GM18498 (cell line): ENCODE measurements at regions not wholly inside any gene's neighbourhood (a gene's known extent, or its start where the extent isn't known, plus 50 kb on each side); places are given as distances from the start of the nearest gene placed in this dataset.

Experiments
- ATAC-seq: cut with Tn5 transposase; IDR thresholded peaks from one replicate; pipeline ENCODE4 v1.9.1; 2021; ENCODE audit warnings: mild to moderate bottlenecking, moderate library complexity; ENCODE audit not compliant: unreplicated experiment

DNA sequence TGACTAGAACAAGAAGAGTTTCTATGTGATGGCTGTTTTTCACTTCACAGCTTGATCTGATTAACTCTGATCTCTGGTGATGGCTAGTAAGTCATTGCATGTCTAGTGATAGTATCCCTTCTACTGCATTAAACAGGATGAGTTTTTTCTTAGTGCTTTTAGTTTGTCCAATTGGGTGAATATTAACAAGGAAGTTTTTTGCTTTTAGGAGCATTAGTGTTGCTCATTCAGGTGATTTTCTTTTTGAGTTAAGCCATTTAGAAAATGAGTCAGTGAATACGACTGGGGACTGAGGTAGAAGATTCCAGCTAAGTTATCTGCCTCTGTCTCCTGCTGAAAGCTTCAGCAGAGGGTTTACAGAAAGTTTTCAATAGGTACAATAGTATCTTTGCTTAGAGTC lies 306.7 kb downstream of the PIK3C3 start:
- no peak for ATAC-seq

DNA sequence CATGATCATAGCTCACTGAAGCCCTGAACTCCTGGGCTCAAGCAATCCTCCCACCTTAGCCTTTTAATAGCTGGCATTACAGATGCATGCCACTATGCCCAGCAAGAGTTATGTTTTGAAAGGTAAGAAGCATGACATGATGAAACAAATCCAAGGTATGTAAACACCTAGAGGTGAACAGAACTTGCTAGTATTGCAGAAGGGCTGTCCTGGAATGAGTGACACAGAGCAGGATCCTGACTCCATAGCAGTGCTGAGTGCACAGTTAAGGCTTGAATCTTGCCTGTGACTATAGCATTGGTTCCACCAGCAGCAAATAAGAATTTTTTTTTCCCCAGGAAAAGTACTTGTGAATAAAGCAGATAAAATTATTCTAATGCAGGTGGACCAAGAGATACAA lies 309.5 kb downstream of the PIK3C3 start:
- no peak for ATAC-seq

DNA sequence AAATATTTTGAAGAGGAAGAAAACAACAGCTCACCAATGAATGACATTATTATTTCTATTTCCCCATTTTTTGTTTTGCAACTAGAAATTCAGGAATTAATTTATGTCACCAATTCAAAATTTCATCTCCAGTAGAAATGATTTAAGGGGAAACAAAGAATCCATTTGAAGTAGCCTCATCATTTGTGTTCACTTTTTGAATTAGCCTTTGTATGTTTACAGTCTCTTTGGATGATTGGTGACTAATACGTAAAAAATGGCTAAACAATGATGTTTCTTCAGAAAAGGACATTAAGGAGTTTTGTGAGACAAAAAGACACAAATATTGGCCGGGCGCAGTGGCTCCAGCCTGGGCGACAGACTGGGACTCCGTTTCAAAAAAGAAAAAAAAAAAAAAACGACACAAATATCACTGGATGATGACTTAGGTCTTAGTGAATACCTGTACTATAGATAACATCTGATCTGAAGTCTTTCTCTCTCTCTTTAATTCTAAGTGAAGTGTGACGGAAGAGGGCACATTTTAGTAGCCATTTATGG lies 313.2 kb downstream of the PIK3C3 start:
- no peak for ATAC-seq

DNA sequence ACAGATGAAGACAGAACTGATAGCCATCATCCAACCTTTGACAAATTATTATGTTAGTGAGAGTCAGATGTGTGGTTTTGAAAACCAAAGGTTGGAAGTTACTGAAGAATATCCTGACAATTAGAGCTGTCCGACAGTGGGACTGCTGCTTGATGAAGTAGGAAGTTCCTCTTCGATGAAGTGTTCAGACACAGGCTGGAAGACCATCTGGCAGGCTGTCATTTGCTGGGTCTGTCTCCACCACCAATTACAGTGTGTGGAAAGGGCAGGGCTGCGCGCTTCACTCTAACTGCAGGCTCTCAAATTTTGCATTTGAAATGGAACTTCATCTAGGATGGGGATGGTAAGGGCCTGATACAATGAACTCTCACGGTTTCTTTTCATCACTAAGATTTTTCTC lies 313.8 kb downstream of the PIK3C3 start:
- no peak for ATAC-seq

DNA sequence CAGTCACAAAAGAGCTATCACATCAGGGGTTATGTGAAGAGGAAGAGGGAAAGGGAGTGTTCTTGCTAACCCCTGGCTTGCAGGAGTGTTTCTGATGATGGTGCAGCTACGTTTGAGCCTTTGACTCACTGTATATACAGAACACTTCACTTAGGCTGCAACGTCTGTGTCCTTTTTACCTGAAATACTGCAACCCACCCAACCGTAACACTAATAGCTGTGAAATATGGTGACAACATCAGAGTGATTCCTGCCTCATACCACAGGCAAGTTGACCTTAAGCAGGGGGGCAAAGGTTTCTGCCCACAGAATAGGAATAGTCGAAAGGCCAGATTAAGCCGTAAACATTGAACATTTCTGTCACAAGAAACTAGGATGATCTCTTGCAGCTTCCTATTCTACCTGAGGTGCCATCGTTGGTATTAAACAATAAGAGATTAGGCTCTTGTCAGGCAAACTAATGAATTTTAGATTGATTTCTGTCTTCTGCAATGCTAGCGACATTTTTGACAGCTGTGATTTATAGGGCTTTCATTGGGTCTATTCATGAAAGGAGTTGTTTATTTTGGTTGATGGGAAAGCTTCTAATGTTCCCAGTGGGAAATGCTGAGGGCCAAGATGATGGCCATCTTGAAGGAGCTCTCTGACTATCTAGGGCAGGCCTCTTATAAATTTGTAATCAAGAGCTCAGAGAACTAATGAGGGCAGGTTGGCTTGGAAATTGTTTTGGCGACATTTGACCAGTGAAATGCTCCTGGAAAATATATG lies 316.8 kb downstream of the PIK3C3 start:
- no peak for ATAC-seq

DNA sequence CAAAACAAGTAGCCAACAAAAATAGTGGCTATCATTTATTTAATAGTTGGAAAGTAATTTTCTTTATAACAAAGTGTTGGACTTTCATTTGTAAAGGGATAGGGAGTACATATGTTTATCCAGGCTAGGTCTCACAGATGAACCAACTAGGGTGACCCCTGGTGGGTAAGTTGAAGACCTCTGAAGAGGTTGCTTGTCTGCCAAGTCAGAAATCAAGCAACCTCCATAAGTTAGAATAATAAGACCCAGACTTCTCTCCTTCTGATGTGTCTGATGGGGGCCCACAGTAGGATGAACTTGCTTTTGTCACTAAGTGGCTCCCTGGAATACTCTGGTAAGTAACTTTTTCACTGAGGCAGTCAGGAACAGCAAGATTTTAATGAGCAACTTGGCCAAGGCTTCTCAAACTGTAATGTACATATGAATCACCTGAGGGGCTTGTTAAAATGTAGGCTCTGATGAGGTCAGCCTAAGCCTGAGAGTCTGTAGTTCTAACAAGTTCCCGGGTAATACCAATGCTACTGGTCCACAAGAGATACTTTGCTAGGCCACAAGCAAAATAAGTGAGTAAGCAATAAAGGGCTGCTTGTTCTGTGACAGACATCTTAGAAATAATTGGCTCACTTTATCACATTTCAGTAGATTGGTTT lies 319.6 kb downstream of the PIK3C3 start:
- no peak for ATAC-seq

DNA sequence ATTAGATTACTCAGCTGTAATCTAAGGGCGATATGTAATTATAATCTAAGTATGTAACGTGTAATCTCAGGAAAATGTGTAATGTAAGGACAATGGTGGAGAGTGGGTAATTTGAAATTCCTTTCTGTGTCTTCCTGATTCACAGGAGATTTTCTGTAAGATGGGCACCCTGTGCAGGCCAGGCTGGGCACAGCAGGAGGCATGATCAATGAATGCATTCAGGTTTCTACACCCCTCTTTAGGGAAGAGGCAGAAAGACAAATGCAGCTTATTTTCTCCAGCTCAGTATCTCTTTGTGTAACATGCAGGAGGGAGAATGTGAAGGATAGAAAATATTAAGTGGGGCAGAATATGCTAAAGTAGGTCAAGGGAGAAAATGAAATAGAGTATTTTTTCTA lies 320.1 kb downstream of the PIK3C3 start:
- no peak for ATAC-seq

DNA sequence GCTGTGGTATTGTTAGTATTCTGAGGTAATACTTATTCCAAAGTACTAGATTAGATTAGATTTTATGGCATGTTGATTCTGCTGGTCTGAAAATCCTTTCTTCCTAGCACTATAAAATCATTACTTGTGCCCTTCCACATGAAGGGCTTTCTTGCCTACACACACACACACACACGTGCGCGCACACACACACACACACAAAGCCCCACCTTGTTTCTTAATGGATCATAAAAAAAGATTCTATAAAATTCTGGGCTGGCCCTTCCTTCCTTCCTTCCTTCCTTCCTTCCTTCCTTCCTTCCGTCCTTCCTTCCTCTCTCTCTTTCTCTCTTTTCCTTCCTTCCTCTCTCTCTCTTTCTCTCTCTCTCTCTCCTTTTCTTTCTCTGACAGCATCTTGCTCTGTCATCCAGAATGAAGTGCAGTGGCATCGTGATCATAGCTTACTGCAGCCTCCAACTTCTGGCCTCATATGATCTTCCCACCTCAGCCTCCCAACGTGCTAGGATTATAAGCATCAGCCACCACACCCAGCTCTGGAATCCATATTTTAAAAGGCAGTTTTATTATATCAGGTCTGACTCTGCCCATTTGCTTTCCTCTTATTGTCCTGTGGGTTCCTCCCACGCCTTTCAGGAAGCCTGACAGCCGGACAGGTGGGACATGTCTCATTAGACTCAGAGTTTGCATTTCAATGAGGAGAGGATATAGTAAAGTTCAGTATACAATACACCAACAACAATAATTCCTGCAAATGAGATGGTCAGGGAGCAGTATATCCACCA lies 321.1 kb downstream of the PIK3C3 start:
- no peak for ATAC-seq

DNA sequence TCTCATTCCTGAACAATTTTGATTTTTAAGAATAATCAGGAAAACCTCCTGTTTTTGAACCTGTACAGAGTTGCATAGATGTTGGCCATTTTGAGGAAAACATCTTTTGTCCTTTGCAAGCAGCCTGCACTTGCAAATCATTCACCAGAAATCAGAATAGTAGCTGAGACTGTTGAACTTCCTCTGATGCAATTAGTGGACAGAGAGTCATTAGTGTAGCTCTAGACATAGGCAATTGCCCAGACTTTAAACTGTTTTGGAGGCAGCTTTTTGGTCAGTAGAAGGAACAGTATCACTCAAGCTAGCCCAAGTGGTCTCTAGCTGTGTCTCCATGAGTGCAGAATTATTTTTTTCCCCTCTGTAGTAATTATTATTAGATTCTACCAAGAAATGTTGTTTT lies 326.1 kb downstream of the PIK3C3 start:
- ATAC-seq, result no peak

DNA sequence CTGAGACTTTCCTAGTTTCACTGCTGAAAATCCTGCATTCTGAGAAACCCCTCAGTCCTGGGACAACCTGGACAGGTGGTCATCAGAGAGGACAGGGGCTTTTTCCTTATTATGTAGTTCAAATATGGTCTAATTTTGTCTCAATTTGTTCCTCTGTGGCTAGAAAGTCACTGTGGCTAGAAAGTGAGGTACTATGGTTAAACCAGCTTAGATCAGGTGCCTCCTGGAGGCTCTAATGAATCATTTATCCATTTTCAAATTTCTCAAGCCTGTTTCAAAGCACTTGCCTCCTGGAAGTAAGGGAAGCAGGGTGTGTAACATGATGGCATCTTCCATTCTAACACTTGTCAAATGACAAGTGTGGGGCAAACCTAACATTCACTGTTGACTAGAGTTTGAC lies 326.8 kb downstream of the PIK3C3 start:
- ATAC-seq, result no peak

DNA sequence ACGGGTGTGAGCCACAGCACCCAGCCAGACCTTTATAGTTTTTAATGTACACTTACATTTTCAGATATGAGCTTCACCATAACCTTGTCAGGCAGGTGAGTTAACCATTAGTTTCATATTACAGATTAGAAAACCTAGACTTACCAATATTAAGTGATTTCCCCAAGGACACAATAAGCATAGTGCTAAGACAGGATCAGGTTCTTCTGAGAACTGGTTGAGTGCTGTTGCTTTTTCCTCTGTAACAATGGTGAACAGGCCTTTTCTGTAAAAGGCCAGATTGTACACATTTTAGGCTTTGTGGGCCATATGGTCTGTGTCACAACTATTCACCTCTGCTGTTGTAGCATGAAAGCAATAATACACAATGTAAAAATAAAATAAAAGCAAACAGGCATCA lies 332.0 kb downstream of the PIK3C3 start:
- no peak for ATAC-seq

DNA sequence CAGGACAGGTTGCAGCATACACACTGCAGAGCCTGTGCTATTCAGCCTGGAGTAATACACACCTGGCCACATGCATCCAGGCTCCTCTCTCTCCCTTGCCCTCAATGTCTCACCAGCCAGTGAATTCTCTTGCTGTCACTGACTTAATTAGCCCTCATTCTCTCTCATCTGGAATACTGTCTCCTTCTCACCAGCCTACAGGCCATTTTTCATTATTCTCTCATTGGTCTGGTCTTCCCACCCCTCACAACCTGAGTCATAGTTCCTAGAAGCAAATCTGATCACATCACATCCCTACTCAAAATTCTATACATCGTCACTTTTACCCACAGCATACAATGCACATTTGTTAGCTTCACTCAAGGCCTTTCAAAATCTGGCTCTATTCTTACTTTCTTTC lies 333.1 kb downstream of the PIK3C3 start:
- ATAC-seq, result no peak

DNA sequence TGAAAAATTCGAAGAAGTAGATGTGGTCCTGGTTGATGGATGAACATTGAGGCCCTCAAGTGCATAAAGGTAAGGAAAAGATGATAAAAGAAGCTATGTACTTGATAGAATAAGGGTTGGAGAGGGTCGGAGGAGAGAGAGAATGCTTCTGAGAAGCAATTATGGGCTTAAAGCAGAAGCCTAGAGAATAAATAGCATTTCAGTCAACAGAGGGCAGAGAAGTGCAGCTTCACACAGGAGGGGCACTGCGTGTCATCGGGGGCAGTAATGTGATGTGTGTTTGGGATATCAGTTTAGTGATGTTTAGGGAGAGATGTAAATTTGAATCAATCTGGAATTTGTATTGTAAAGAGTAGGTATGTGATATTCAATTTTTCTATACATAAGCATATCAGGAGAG lies 334.5 kb downstream of the PIK3C3 start:
- no peak for ATAC-seq

DNA sequence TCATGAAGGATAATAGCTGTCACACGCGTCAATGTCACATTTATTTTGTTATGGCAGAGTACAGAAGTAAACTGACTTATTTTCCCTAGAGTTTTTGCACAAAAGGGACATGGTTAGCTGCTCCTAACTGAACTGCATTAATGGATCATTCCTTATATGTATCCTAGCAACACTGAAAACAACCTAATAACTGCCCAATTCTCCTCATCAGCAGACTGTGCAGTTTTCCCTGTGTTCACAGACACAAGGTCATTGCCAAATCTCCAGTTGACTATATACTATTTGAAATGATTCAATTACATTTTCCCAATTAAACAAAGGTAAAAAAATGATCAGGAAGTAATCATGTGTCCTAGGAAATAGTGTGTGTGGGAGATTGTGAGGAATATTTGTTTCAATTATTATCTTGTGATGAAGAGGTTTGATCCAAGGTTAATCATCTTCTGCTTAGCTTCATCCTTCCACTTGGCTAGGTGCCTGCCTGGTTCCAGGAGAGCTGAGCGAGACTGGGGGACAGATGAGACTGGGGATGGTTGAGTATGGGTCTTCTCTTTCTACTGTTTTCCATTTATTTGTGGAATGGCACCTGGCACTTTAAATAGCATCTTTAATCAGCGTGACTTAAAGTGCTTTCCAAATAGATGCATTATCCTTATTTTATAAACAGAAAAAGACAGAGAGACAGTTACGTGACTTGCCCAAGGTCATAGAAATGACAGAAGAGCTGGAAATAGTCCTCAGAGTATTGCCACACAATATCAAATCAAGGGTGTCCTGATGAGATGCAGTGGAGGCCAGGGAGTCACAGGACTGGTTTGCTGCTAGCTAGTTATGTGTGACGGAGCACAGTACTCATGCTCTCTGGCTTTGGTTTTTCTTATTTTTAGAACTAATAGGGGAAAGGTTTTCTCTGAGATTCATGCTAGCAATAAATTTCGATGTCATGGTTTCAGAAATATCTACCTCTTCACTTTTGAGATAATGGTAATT lies 335.6 kb downstream of the PIK3C3 start:
- ATAC-seq, result no peak

DNA sequence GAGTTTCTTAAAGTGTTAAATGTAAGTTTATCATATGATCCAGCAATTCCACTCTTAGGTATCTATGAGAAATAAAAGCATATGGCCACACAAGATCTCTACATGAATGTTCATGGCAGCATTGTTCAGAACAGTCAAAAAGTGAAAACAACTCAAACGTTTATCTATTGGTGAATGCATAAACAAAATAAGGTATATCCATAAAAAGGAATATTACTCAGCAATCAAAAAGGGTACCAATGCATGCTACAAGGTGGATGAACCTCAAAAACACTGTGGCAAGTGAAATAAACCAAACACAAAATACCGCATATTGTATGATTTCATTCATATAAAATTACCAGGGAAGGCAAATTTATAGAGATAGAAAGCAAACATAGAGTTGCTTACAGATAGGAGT lies 337.6 kb downstream of the PIK3C3 start:
- ATAC-seq, result no peak

DNA sequence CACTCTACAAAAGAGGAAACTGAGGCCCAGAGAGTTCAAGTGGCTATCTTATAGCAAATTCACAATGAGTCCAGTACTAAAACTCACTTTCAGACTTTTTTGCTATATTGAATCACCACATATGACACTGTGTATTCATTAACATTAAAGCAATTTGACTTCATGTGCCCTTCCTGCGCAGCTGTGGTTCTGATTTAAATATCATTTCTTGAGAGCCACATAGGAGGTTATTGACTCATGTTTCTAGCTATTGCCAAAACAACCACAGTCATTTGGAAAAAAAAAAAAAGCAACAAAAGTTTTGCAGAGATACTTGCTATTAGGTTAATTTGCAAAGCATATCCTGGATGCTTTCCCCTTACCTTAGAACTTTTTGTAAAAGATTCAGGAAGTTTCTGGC lies 341.2 kb downstream of the PIK3C3 start:
- ATAC-seq, result no peak

DNA sequence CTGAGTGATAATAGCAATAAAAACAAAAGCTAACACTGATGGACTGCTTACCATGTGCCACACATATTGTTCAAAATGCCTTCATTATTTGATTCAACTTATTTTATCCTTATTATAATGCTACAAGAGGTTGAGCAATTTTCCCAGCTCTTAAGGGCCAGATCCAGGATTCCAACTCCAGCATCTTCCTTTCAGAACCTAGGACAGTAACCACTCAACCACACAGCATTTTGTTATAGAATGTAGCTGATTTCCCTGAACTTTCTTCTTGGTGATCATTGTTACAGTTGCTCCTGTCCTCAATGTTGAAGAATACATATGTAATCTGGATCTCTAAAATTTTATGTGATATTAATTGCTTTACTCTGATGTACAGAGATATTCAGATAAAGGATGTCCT lies 341.7 kb downstream of the PIK3C3 start:
- ATAC-seq, result no peak

DNA sequence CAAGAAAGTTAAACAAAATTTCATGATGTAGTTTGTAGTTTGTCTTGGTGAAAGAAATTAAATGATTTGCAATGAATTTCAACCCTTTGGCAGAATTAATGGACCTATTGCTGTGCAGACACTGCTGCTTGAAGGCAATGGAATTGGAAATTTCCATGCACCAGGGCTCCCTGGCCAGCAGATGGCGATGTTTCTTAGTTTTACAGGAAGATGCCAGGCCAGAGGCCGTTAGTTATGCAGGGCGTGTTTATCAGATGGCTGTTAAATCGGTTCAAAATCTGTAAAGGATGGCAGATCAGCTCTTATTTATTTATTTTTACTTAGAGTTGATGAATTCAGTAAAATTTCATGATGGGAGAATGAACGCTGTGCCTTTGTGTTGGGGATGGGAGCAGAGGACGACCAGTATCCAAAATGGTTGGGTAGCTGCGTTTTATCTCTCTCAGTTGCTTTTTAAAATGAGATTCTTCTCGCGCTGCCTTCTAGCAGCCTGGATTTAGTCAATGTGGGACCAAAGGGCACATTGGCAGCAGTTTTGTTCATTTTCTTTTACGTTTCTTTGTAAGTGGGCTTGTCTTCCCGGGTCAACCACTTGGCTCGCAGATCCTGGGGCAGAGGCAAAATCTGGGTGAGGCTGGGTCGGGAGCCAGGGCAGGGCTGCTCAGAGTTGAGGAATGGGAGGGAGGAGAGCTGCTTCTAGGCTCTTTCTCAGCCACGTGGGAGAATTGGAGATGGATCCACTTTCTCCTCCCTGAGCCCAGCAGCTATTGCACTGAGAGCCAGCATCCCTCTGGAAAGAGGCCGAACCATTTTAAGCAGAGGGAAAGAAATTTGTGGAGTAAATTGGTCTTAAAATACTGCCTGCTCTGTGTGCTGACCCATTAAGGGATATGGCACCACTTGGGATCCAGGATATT lies 344.0 kb downstream of the PIK3C3 start:
- ATAC-seq, result peak; percentile 90

DNA sequence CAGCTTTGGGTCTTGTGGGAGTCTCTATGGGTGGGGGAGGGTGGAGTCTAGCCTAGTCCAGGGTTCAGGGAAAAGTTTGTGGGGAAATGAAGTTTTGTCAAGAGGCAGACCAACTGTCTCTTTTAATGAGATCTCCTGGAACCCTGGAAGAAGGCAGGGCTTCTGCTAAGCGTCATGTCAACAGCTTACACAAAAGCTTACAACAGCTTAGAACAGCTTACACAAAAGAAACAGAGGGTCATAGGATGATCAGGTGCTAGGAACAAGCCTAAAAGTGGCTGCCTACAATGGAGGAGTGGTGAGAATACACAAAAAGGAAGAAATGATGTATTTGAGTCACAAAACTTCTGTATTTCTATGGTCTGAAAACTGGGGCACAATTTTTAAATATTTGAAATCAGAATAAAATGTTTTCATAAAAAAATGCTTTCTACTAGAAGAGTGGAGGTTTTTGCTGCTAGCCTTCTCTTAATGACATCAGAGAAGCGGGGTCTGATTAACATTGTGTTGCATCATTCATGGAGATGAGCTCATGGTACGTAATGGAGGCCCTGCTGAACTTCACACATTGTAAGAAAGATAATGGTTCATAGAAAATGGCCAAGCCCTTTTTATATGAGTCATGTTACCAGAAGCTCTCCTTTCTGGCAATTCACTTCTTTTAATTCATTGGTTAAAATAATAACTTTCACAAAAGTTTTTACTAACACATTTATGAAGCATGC lies 351.0 kb downstream of the PIK3C3 start:
- ATAC-seq, result no peak
